SK-N-SH (cell line): ENCODE measurements at regions not wholly inside any gene's neighbourhood (a gene's known extent, or its start where the extent isn't known, plus 50 kb on each side); places are given as distances from the start of the nearest gene placed in this dataset.

Source experiments
- CHD2 ChIP-seq: fragments of 150-350 bp; IDR thresholded peaks from 2 replicates; pipeline ENCODE4 v1.6.1; 2018; ENCODE audit warnings: low read length; ENCODE audit not compliant: partially characterized antibody
- CTCF ChIP-seq: fragments of 200-600 bp; sonication (generic); IDR thresholded peaks from 2 replicates; pipeline ENCODE4 v1.6.1; 2017; ENCODE audit warnings: antibody characterized with exemption, mild to moderate bottlenecking, moderate library complexity
- EP300 ChIP-seq, 2 experiments: IDR thresholded peaks; 2 replicates each; pipeline versions ENCODE4 v1.4.0 to v1.6.1; 2012; ENCODE audit warnings: borderline replicate concordance in 1 of 2, low read depth in 1 of 2, low read length in 1 of 2
- EZH2phosphoT487 ChIP-seq: fragments of 200-600 bp; sonication (generic); IDR thresholded peaks from 2 replicates; pipeline ENCODE4 v1.6.1; 2017; ENCODE audit warnings: low read depth, mixed run types, mild to moderate bottlenecking, antibody characterized with exemption, moderate library complexity, borderline replicate concordance
- GATA2 ChIP-seq: sonication (generic); formaldehyde crosslinking; IDR thresholded peaks from 2 replicates; pipeline ENCODE4 v1.5.0; 2020; ENCODE audit warnings: mild to moderate bottlenecking, missing genetic modification reagents
- NFIC ChIP-seq: IDR thresholded peaks from 2 replicates; pipeline ENCODE4 v1.4.0; 2012; ENCODE audit warnings: borderline replicate concordance
- NRF1 ChIP-seq: IDR thresholded peaks from 2 replicates; pipeline ENCODE4 v1.6.1; 2012; ENCODE audit warnings: low read depth, mild to moderate bottlenecking, low read length
- PBX3 ChIP-seq: IDR thresholded peaks from 2 replicates; pipeline ENCODE4; 2012
- POLR2AphosphoS5 ChIP-seq: IDR thresholded peaks from 2 replicates; pipeline ENCODE4 v1.6.1; 2012; ENCODE audit warnings: low read depth, low read length
- SIN3A ChIP-seq: IDR thresholded peaks from 2 replicates; pipeline ENCODE4 v1.6.1; 2012; ENCODE audit warnings: low read depth, mild to moderate bottlenecking, low read length, moderate library complexity, borderline replicate concordance
- SMC3 ChIP-seq: IDR thresholded peaks from 2 replicates; pipeline ENCODE4 v1.6.1; 2012; ENCODE audit warnings: low read depth, low read length, improper control_type of control experiment
- TAF1 ChIP-seq: IDR thresholded peaks from 2 replicates; pipeline ENCODE4 v1.6.1; 2012; ENCODE audit warnings: low read depth, mild to moderate bottlenecking, low read length, moderate library complexity, borderline replicate concordance
- TF ChIP-seq, protein P1 (sequence below): IDR thresholded peaks from 2 replicates; pipeline ENCODE4 v1.4.0; 2012; ENCODE audit warnings: low read depth

- TF ChIP-seq CTCF: no peak
- no peak for TF ChIP-seq TAF1
- no peak for TF ChIP-seq PBX3
- TF ChIP-seq SMC3: no peak
- no peak for TF ChIP-seq EZH2phosphoT487
- TF ChIP-seq POLR2AphosphoS5: no peak
- no peak for TF ChIP-seq NFIC
- no peak for TF ChIP-seq NRF1
- TF ChIP-seq GATA2 (CRISPR knock-in tag): no peak
- TF ChIP-seq, protein P1, sequence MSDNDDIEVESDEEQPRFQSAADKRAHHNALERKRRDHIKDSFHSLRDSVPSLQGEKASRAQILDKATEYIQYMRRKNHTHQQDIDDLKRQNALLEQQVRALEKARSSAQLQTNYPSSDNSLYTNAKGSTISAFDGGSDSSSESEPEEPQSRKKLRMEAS: no peak
- no peak for TF ChIP-seq CHD2
- no peak for TF ChIP-seq SIN3A
- TF ChIP-seq EP300 (IDR thresholded peaks at IDR 0.05; ENCODE audit: borderline replicate concordance in 1 of 2, low read depth in 1 of 2, low read length in 1 of 2): no peak
Measured at GRCh38 chr7:156435486-156436231, 204.9 kb upstream of the RNF32 start.
